ENCODE measurements at regions not wholly inside any gene's neighbourhood (a gene's known extent, or its start where the extent isn't known, plus 50 kb on each side); places are given as distances from the start of the nearest gene placed in this dataset.

DNA sequence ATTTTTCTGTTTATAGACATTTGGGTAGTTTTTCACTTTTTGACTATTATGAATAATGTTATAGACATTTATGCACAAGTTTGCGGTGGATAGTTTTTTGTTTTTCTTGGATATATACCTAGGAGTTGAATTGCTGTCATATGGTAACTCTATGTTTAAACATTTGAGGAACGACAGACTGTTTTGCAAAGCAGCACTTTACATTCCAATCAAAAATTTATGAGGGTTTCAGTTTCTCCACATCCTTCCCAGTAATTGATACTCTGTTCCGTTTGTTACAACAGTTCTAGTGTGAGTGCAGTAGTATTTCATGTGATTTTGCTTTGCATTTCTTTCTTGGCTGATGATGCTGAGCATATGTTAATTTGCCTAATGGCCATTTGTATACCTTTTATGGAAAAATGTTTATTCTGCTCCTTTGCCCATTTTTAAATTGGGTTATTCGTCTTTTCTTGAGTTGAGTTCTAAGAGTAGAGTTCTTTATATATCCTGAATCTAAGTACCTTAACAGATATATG, 617.3 kb upstream of the LRATD1 start:
- no peak for TF ChIP-seq POLR2A (IDR thresholded peaks at IDR 0.05; ENCODE audit: low read depth)
- TF ChIP-seq, protein P1, sequence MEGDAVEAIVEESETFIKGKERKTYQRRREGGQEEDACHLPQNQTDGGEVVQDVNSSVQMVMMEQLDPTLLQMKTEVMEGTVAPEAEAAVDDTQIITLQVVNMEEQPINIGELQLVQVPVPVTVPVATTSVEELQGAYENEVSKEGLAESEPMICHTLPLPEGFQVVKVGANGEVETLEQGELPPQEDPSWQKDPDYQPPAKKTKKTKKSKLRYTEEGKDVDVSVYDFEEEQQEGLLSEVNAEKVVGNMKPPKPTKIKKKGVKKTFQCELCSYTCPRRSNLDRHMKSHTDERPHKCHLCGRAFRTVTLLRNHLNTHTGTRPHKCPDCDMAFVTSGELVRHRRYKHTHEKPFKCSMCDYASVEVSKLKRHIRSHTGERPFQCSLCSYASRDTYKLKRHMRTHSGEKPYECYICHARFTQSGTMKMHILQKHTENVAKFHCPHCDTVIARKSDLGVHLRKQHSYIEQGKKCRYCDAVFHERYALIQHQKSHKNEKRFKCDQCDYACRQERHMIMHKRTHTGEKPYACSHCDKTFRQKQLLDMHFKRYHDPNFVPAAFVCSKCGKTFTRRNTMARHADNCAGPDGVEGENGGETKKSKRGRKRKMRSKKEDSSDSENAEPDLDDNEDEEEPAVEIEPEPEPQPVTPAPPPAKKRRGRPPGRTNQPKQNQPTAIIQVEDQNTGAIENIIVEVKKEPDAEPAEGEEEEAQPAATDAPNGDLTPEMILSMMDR (IDR thresholded peaks at IDR 0.05), result no peak
